ENCODE measurements at regions not wholly inside any gene's neighbourhood (a gene's known extent, or its start where the extent isn't known, plus 50 kb on each side); places are given as distances from the start of the nearest gene placed in this dataset.

GRCh38 chr4:114481856-114482255, 116.8 kb upstream of the UGT8 start:
- TF ChIP-seq CTCF (IDR thresholded peaks at IDR 0.05) (no peak), POLR2A (IDR thresholded peaks at IDR 0.05) (no peak)
